Hepatocyte (in vitro differentiated cells): ENCODE measurements at regions not wholly inside any gene's neighbourhood (a gene's known extent, or its start where the extent isn't known, plus 50 kb on each side); places are given as distances from the start of the nearest gene placed in this dataset.

Experiments used
- DNase-seq: peaks from one replicate; pipeline ENCODE4 v3.0.0-alpha.2; 2016; ENCODE audit warnings: low spot score
- H2AFZ ChIP-seq: fragments of 200-600 bp; sonication (generic); 2 replicates; pipeline ENCODE4 v1.6.0; 2016; ENCODE audit warnings: antibody characterized with exemption, mild to moderate bottlenecking
- H3K27ac ChIP-seq: fragments of 200-600 bp; sonication (generic); 2 replicates; pipeline ENCODE4 v1.5.1; 2016; ENCODE audit warnings: mild to moderate bottlenecking
- H3K27me3 ChIP-seq: fragments of 200-600 bp; sonication (generic); 2 replicates; pipeline ENCODE4 v1.6.1; 2016
- H3K36me3 ChIP-seq: fragments of 200-600 bp; sonication (generic); replicated peaks from 2 replicates; pipeline ENCODE4 v1.5.1; 2016; ENCODE audit warnings: low read depth; ENCODE audit not compliant: insufficient read depth
- H3K4me1 ChIP-seq: fragments of 200-600 bp; sonication (generic); 2 replicates; pipeline ENCODE4 v1.5.1; 2016; ENCODE audit warnings: mild to moderate bottlenecking, moderate library complexity; ENCODE audit not compliant: insufficient read depth
- H3K4me2 ChIP-seq: fragments of 200-600 bp; sonication (generic); 2 replicates; pipeline ENCODE4 v1.6.0; 2016
- H3K4me3 ChIP-seq: fragments of 200-600 bp; sonication (generic); 2 replicates; pipeline ENCODE4 v1.5.1; 2016; ENCODE audit warnings: mild to moderate bottlenecking
- H3K79me2 ChIP-seq: fragments of 200-600 bp; sonication (generic); 2 replicates; pipeline ENCODE4 v1.6.0; 2017; ENCODE audit warnings: mild to moderate bottlenecking
- H3K9me2 ChIP-seq: fragments of 200-600 bp; sonication (generic); replicated peaks from 2 replicates; pipeline ENCODE4 v1.6.0; 2017; ENCODE audit warnings: mild to moderate bottlenecking; ENCODE audit not compliant: insufficient read depth
- H3K9me3 ChIP-seq: fragments of 200-600 bp; sonication (generic); 2 replicates; pipeline ENCODE4 v1.5.1; 2016; ENCODE audit warnings: low read depth, mild to moderate bottlenecking
- H4K20me1 ChIP-seq: fragments of 200-600 bp; sonication (generic); 2 replicates; pipeline ENCODE4 v1.6.0; 2016; ENCODE audit warnings: mild to moderate bottlenecking; ENCODE audit not compliant: insufficient read depth, poor library complexity, severe bottlenecking
- CTCF ChIP-seq: fragments of 200-600 bp; sonication (generic); IDR thresholded peaks from 2 replicates; pipeline ENCODE4 v1.5.1; 2016; ENCODE audit warnings: antibody characterized with exemption, mild to moderate bottlenecking; ENCODE audit not compliant: poor library complexity
- EZH2 ChIP-seq: fragments of 200-600 bp; sonication (generic); IDR thresholded peaks from 2 replicates; pipeline ENCODE4 v1.6.1; 2016; ENCODE audit warnings: antibody characterized with exemption, mild to moderate bottlenecking, borderline replicate concordance
- EZH2phosphoT487 ChIP-seq: fragments of 200-600 bp; sonication (generic); IDR thresholded peaks from one replicate; pipeline ENCODE4 v1.6.1; 2018; ENCODE audit warnings: antibody characterized with exemption, mild to moderate bottlenecking, low read depth, moderate library complexity; ENCODE audit not compliant: unreplicated experiment, severe bottlenecking
- WGBS: methylation state at CpG from one replicate; pipeline ENCODE4 v1.1.6; 2016; ENCODE audit warnings: low lambda C conversion rate; ENCODE audit errors: missing lambda C conversion rate; 5-methylcytosine and 5-hydroxymethylcytosine counted together

- no peak for DNase-seq
- H3K9me2 ChIP-seq, result no peaks in the 10 kb centered on the region
- no peak overlapping the region for H3K4me3 ChIP-seq
- WGBS, result 43% methylated on average over 2 of the region's 2 CpGs
- no peak overlapping the region for H3K27ac ChIP-seq
- no peaks in the 10 kb centered on the region for H3K4me1 ChIP-seq
- no peaks in the 10 kb centered on the region for H3K9me3 ChIP-seq
- no peaks in the 10 kb centered on the region for H3K36me3 ChIP-seq
- H4K20me1 ChIP-seq, result no peaks in the 10 kb centered on the region
- H3K4me2 ChIP-seq, result no peak overlapping the region
- no peaks in the 10 kb centered on the region for H3K79me2 ChIP-seq
- H3K27me3 ChIP-seq, result no peaks in the 10 kb centered on the region
- no peak overlapping the region for H2AFZ ChIP-seq
- TF ChIP-seq EZH2phosphoT487, result no peak
- no peak for TF ChIP-seq EZH2
- no peak for TF ChIP-seq CTCF
These were observed 303.8 kb upstream of the MAN1A1 start for GRCh38 chr6:119653329-119653728.

GRCh38 chr6:119649531-119649930, 300.0 kb upstream of the MAN1A1 start:
- H3K9me2 ChIP-seq, result no peaks in the 10 kb centered on the region
- H3K9me3 ChIP-seq, result no peaks in the 10 kb centered on the region
- no peak overlapping the region for H3K4me2 ChIP-seq
- H3K4me1 ChIP-seq, result no peaks in the 10 kb centered on the region
- DNase-seq, result no peak
- no peak overlapping the region for H3K4me3 ChIP-seq
- no peaks in the 10 kb centered on the region for H3K27me3 ChIP-seq
- no peaks in the 10 kb centered on the region for H3K79me2 ChIP-seq
- 64% methylated on average over 6 of the region's 6 CpGs for WGBS
- no peaks in the 10 kb centered on the region for H4K20me1 ChIP-seq
- no peak for TF ChIP-seq CTCF
- no peak for TF ChIP-seq EZH2
- TF ChIP-seq EZH2phosphoT487, result no peak
- H3K36me3 ChIP-seq, result no peaks in the 10 kb centered on the region
- no peak overlapping the region for H3K27ac ChIP-seq
- no peak overlapping the region for H2AFZ ChIP-seq

GRCh38 chr6:119647309-119647708, 297.7 kb upstream of the MAN1A1 start:
- Histone ChIP-seq H3K9me3 (no peaks in the 10 kb centered on the region), H3K4me1 (no peaks in the 10 kb centered on the region), H3K9me2 (no peaks in the 10 kb centered on the region), H3K27me3 (no peaks in the 10 kb centered on the region), H3K27ac (no peak overlapping the region), H3K79me2 (no peaks in the 10 kb centered on the region), H3K36me3 (no peaks in the 10 kb centered on the region), H3K4me3 (no peak overlapping the region), H4K20me1 (no peaks in the 10 kb centered on the region), H2AFZ (no peak overlapping the region), H3K4me2 (no peak overlapping the region)
- no peak for TF ChIP-seq CTCF
- TF ChIP-seq EZH2phosphoT487, result no peak
- no peak for TF ChIP-seq EZH2
- WGBS, result 70% methylated on average over 2 of the region's 2 CpGs
- DNase-seq, result no peak

GRCh38 chr6:119643876-119644275, 294.3 kb upstream of the MAN1A1 start:
- no peak overlapping the region for H3K27ac ChIP-seq
- WGBS, result 82% methylated on average over 7 of the region's 7 CpGs
- TF ChIP-seq CTCF (no peak), EZH2 (no peak), EZH2phosphoT487 (no peak)

More at GRCh38 chr6:119643876-119644275, 294.3 kb upstream of the MAN1A1 start:
- Histone ChIP-seq H3K9me2 (no peaks in the 10 kb centered on the region), H4K20me1 (no peaks in the 10 kb centered on the region), H2AFZ (no peak overlapping the region), H3K9me3 (no peaks in the 10 kb centered on the region), H3K4me1 (no peaks in the 10 kb centered on the region), H3K4me2 (no peak overlapping the region), H3K79me2 (no peaks in the 10 kb centered on the region), H3K27me3 (no peaks in the 10 kb centered on the region), H3K4me3 (no peak overlapping the region), H3K36me3 (no peaks in the 10 kb centered on the region)
- no peak for DNase-seq
